ENCODE measurements at regions not wholly inside any gene's neighbourhood (a gene's known extent, or its start where the extent isn't known, plus 50 kb on each side); places are given as distances from the start of the nearest gene placed in this dataset.

DNA sequence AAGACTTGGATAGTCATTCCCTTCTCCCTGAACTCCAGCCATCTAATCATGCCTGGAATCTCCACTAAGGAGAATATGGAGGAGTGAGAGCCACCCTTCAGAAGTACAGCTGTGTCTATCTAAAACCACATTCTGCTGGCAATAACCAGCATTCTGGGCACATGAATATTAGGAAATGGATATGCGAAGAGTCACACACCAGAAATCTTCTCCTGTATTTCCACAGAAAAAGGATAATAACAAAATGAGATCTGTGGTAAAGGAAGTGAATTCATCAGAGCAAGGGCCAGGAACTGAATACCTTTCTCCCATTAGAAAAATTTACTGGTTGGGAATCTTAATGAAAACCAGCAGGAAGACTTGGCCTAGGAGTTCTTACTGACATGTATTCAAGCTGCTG is 218.8 kb downstream of the SCG2 start:
- Histone ChIP-seq H3K36me3 (ENCODE audit: control insufficient read depth in 2 of 2, insufficient read depth in 2 of 2, low read length in 2 of 2) (no peaks in the 10 kb centered on the region), H3K4me3 (ENCODE audit: low read length in 2 of 2) (no peak overlapping the region), H3K27ac (ENCODE audit: low read length) (no peak overlapping the region), H3K9me3 (ENCODE audit: control insufficient read depth in 2 of 2, low read length in 2 of 2) (no peaks in the 10 kb centered on the region), H3K27me3 (ENCODE audit: control insufficient read depth in 1 of 2, insufficient read depth in 2 of 2, low read length in 2 of 2) (no peaks in the 10 kb centered on the region), H3K9ac (ENCODE audit: low read length in 2 of 2) (no peak overlapping the region), H3K4me1 (ENCODE audit: control insufficient read depth, insufficient read depth, low read length) (no peaks in the 10 kb centered on the region)

DNA sequence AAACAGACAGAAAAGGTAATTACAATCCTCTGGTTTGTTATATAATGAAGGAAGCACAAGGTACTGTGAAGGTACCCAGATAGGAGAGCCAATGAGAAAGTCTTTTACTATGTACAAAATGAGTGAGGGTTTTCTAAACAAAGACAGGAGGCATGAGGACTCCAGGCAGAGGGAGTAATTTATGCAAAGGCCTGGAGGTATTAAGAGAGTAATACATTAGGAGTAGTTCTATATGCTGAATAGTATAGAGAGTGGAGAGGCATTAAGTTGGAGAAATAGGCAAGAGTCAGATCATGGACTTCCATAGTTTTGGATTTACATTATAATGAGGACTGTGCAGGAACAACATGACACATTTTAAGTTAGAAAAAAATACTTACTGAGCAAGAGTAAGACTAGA is 216.0 kb downstream of the SCG2 start:
- Histone ChIP-seq H3K9ac (ENCODE audit: low read length in 2 of 2) (no peak overlapping the region), H3K4me1 (ENCODE audit: control insufficient read depth, insufficient read depth, low read length) (no peaks in the 10 kb centered on the region), H3K4me3 (ENCODE audit: low read length in 2 of 2) (no peak overlapping the region), H3K9me3 (ENCODE audit: control insufficient read depth in 2 of 2, low read length in 2 of 2) (no peaks in the 10 kb centered on the region), H3K36me3 (ENCODE audit: control insufficient read depth in 2 of 2, insufficient read depth in 2 of 2, low read length in 2 of 2) (no peaks in the 10 kb centered on the region), H3K27me3 (ENCODE audit: control insufficient read depth in 1 of 2, insufficient read depth in 2 of 2, low read length in 2 of 2) (no peaks in the 10 kb centered on the region), H3K27ac (ENCODE audit: low read length) (no peak overlapping the region)

DNA sequence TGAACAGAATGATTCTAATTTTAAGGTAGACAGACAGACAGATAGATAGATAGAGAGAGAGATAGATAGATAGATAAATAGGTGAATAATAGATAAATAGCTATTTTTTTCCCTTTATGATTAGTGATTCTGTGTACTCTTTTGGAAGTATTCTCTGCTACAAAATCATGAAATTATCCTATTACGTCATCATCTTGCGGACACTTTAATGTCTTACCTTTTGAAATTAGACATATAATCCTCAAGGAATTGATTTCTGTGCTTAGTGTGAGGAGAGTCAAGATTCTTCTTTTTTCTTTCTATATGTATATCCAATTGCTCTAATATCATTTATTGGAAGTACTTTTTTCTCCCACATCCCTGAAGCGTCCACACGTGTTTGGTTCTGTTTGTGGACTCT is 215.2 kb downstream of the SCG2 start:
- no peaks in the 10 kb centered on the region for H3K4me1 ChIP-seq (ENCODE audit: control insufficient read depth, insufficient read depth, low read length)

DNA sequence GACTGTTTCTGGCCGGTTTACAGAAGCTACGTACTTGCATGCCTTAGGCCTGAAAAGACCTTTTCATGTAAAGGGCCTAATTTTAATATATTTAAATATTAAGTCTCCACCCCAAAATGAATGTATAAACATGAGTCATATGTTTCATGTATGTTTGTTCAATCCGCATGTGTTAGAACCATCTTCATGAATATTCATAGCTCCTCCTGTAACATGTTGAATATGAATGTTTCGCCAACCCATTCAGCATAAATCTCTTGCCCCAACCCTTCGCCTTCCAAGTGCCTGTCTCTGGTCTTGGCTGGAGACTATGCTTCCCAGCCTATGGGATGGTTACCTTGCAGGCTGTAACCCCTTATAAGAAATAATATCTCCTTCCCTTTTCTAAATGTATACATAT is 212.5 kb downstream of the SCG2 start:
- no peak overlapping the region for H3K4me3 ChIP-seq (ENCODE audit: low read length in 2 of 2)
- no peaks in the 10 kb centered on the region for H3K9me3 ChIP-seq (ENCODE audit: control insufficient read depth in 2 of 2, low read length in 2 of 2)
- no peaks in the 10 kb centered on the region for H3K36me3 ChIP-seq (ENCODE audit: control insufficient read depth in 2 of 2, insufficient read depth in 2 of 2, low read length in 2 of 2)

More for the DNA sequence above, 215.2 kb downstream of the SCG2 start:
- no peaks in the 10 kb centered on the region for H3K36me3 ChIP-seq (ENCODE audit: control insufficient read depth in 2 of 2, insufficient read depth in 2 of 2, low read length in 2 of 2)
- H3K9me3 ChIP-seq (ENCODE audit: control insufficient read depth in 2 of 2, low read length in 2 of 2): no peaks in the 10 kb centered on the region
- no peaks in the 10 kb centered on the region for H3K27me3 ChIP-seq (ENCODE audit: control insufficient read depth in 1 of 2, insufficient read depth in 2 of 2, low read length in 2 of 2)
- no peak overlapping the region for H3K4me3 ChIP-seq (ENCODE audit: low read length in 2 of 2)
- no peak overlapping the region for H3K9ac ChIP-seq (ENCODE audit: low read length in 2 of 2)
- no peak overlapping the region for H3K27ac ChIP-seq (ENCODE audit: low read length)

DNA sequence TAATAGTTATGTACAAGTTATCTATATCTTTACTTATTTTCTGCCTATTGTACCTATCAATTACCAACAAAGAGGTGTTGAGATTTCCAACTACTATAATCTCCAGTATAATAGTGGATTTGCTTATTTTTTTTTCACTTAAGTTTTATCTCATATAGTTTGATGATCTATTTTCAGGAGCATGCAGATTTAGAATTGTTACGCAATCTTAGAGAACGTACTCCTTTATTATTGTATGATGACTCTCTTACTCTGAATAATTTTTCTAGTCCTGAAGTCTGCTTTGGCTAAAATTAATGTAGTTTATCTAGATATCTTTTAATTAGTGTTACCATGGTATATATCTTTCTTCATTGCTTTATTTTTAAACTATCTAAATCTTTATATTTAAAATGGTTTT is 205.2 kb downstream of the SCG2 start:
- Histone ChIP-seq H3K27me3 (ENCODE audit: control insufficient read depth in 1 of 2, insufficient read depth in 2 of 2, low read length in 2 of 2) (no peaks in the 10 kb centered on the region), H3K4me3 (ENCODE audit: low read length in 2 of 2) (no peak overlapping the region), H3K27ac (ENCODE audit: low read length) (no peak overlapping the region), H3K9me3 (ENCODE audit: control insufficient read depth in 2 of 2, low read length in 2 of 2) (no peaks in the 10 kb centered on the region), H3K9ac (ENCODE audit: low read length in 2 of 2) (no peak overlapping the region), H3K4me1 (ENCODE audit: control insufficient read depth, insufficient read depth, low read length) (no peaks in the 10 kb centered on the region), H3K36me3 (ENCODE audit: control insufficient read depth in 2 of 2, insufficient read depth in 2 of 2, low read length in 2 of 2) (no peaks in the 10 kb centered on the region)

More for the DNA sequence above, 212.5 kb downstream of the SCG2 start:
- H3K9ac ChIP-seq (ENCODE audit: low read length in 2 of 2): no peak overlapping the region
- H3K27ac ChIP-seq (ENCODE audit: low read length): no peak overlapping the region
- H3K4me1 ChIP-seq (ENCODE audit: control insufficient read depth, insufficient read depth, low read length): no peaks in the 10 kb centered on the region
- no peaks in the 10 kb centered on the region for H3K27me3 ChIP-seq (ENCODE audit: control insufficient read depth in 1 of 2, insufficient read depth in 2 of 2, low read length in 2 of 2)

DNA sequence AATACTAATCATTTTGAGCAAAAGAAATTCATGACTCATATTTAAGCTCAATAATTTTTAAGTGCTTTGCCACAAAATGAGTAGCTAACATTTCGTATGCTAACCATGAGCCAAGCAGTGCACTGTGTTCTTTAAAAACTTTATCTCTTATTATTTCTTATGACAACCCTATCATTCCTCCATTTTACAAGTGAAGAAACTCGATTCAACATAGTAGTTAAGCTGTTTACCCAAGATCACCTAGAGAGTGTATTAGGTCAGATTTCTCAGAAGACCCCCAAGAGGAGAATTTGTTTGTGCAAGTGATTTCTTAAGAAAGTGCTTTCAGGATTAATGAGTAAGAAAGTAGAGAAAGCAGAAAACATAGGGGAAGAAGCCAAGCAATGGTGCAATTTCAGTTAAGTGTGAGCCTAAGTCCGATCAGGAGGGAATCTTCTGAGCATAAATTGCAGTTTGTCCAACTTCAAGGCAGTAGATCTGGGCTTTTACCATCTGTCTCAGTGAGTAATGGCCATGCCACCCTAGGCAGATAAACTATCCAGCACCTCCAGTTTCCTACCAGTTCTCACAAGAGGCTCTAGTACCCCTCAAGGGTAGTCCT is 202.7 kb downstream of the SCG2 start:
- no peak overlapping the region for H3K27ac ChIP-seq (ENCODE audit: low read length)
- H3K9me3 ChIP-seq (ENCODE audit: control insufficient read depth in 2 of 2, low read length in 2 of 2): no peaks in the 10 kb centered on the region
- H3K9ac ChIP-seq (ENCODE audit: low read length in 2 of 2): no peak overlapping the region
- H3K4me1 ChIP-seq (ENCODE audit: control insufficient read depth, insufficient read depth, low read length): no peaks in the 10 kb centered on the region
- no peak overlapping the region for H3K4me3 ChIP-seq (ENCODE audit: low read length in 2 of 2)
- H3K27me3 ChIP-seq (ENCODE audit: control insufficient read depth in 1 of 2, insufficient read depth in 2 of 2, low read length in 2 of 2): no peaks in the 10 kb centered on the region
- no peaks in the 10 kb centered on the region for H3K36me3 ChIP-seq (ENCODE audit: control insufficient read depth in 2 of 2, insufficient read depth in 2 of 2, low read length in 2 of 2)

DNA sequence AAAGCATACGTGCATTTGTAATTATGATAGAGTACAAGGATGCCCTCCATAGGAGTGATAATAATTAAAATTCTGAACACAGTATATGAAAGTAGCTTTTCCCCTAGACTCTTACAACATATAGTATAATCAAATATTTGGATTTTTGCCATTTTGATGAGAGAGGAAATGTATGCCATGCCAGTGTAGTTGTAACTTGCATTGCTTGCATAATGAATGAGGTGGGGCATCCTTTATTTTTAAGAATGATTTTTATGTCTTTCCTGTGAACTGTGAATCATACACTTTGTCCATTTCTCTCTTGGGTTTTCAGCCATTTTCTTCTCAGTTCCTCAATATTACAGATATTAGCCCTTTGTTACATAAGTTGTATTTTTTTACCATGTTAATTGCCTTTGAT is 197.5 kb downstream of the SCG2 start:
- Histone ChIP-seq H3K27me3 (ENCODE audit: control insufficient read depth in 1 of 2, insufficient read depth in 2 of 2, low read length in 2 of 2) (no peaks in the 10 kb centered on the region), H3K9ac (ENCODE audit: low read length in 2 of 2) (no peak overlapping the region), H3K9me3 (ENCODE audit: control insufficient read depth in 2 of 2, low read length in 2 of 2) (no peaks in the 10 kb centered on the region), H3K36me3 (ENCODE audit: control insufficient read depth in 2 of 2, insufficient read depth in 2 of 2, low read length in 2 of 2) (no peaks in the 10 kb centered on the region), H3K4me3 (ENCODE audit: low read length in 2 of 2) (no peak overlapping the region), H3K27ac (ENCODE audit: low read length) (no peak overlapping the region), H3K4me1 (ENCODE audit: control insufficient read depth, insufficient read depth, low read length) (no peaks in the 10 kb centered on the region)

DNA sequence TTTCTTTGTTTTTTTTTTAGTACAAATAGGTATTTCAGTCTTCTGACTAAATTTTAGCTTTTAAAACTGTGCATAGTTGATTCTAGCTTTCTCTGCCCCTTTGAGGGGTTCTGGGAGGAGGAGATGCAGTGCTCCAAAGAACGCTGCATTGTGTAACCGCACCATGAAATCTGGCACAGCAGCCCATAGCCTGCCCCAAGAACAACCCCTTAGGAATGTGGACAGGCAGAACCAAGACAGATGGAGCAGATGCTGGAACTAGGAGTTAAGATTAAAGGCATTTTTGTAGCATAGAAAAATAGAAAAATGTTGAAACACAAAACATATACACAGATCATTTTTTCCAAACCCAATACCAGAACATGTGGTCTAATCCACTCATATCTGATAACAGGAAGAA is 187.5 kb downstream of the SCG2 start:
- Histone ChIP-seq H3K27me3 (ENCODE audit: control insufficient read depth in 1 of 2, insufficient read depth in 2 of 2, low read length in 2 of 2) (no peaks in the 10 kb centered on the region), H3K36me3 (ENCODE audit: control insufficient read depth in 2 of 2, insufficient read depth in 2 of 2, low read length in 2 of 2) (no peaks in the 10 kb centered on the region), H3K4me3 (ENCODE audit: low read length in 2 of 2) (no peak overlapping the region), H3K4me1 (ENCODE audit: control insufficient read depth, insufficient read depth, low read length) (peaks cover 8% of the 10 kb centered on the region), H3K27ac (ENCODE audit: low read length) (no peak overlapping the region), H3K9ac (ENCODE audit: low read length in 2 of 2) (no peak overlapping the region), H3K9me3 (ENCODE audit: control insufficient read depth in 2 of 2, low read length in 2 of 2) (no peaks in the 10 kb centered on the region)

DNA sequence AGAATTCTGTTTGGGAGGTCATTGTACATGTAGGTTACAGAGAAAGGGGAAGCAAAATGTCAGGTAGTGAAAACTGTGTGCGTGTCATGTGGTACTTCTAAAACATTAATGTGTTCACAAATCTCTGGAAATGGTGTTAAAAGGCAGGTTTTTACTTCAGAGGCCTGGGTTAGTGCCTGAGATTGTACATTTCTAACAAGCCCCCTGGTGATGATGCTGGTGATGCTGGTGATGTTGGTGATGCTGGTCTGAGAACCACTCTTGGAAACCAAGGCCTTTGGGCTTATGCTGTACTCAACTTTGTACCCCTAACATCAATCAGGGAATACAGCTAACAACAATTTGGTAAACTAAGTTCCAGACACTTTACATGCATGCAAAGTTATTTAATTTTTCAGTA is 187.1 kb downstream of the SCG2 start:
- no peak overlapping the region for H3K27ac ChIP-seq (ENCODE audit: low read length)
- H3K36me3 ChIP-seq (ENCODE audit: control insufficient read depth in 2 of 2, insufficient read depth in 2 of 2, low read length in 2 of 2): no peaks in the 10 kb centered on the region
- no peaks in the 10 kb centered on the region for H3K9me3 ChIP-seq (ENCODE audit: control insufficient read depth in 2 of 2, low read length in 2 of 2)
- no peak overlapping the region for H3K4me3 ChIP-seq (ENCODE audit: low read length in 2 of 2)
- H3K9ac ChIP-seq (ENCODE audit: low read length in 2 of 2): no peak overlapping the region
- peaks cover 10% of the 10 kb centered on the region for H3K4me1 ChIP-seq (ENCODE audit: control insufficient read depth, insufficient read depth, low read length)
- H3K27me3 ChIP-seq (ENCODE audit: control insufficient read depth in 1 of 2, insufficient read depth in 2 of 2, low read length in 2 of 2): no peaks in the 10 kb centered on the region

DNA sequence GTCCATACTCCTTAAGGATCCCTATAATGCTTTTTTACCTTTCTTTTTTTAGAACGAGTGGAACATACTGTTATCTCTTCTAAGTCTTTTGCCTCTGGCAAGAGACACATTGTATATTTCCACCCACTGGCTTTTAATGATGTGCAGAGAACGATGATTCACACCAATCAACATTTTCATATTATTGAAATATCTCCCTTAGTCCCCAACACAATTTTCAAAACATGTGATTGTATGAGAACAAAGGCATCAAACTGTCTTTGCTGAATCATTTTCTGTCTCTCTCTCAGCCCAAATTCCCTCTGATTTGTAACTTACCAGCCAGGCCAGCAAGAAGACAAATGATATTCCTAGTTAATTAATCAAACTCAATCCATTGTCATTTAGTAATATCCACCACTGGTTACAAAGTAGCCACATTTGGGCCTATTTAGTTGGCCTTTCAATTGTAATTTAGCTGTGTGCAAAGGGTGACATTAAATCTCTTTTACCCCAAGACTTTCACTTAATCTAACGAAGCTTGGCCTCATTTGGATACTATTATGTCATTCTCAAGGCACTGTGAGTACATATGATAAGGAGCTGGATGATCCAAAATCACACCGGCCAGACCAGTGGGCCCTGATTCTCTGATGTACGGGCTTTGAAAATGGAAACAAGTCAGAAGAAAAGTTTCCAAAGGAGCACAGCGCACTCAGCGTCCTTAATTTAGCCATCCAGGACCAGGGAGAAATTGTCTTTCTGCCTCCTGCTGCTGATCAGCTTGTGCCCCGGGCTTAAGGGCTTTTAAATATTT is 185.1 kb downstream of the SCG2 start:
- H3K9me3 ChIP-seq (ENCODE audit: control insufficient read depth in 2 of 2, low read length in 2 of 2): no peaks in the 10 kb centered on the region
- no peak overlapping the region for H3K4me3 ChIP-seq (ENCODE audit: low read length in 2 of 2)
- H3K36me3 ChIP-seq (ENCODE audit: control insufficient read depth in 2 of 2, insufficient read depth in 2 of 2, low read length in 2 of 2): no peaks in the 10 kb centered on the region
- H3K9ac ChIP-seq (ENCODE audit: low read length in 2 of 2): no peak overlapping the region
- H3K27me3 ChIP-seq (ENCODE audit: control insufficient read depth in 1 of 2, insufficient read depth in 2 of 2, low read length in 2 of 2): no peaks in the 10 kb centered on the region
- H3K27ac ChIP-seq (ENCODE audit: low read length): peak overlapping the region; percentile 38
- peaks cover 10% of the 10 kb centered on the region for H3K4me1 ChIP-seq (ENCODE audit: control insufficient read depth, insufficient read depth, low read length)

DNA sequence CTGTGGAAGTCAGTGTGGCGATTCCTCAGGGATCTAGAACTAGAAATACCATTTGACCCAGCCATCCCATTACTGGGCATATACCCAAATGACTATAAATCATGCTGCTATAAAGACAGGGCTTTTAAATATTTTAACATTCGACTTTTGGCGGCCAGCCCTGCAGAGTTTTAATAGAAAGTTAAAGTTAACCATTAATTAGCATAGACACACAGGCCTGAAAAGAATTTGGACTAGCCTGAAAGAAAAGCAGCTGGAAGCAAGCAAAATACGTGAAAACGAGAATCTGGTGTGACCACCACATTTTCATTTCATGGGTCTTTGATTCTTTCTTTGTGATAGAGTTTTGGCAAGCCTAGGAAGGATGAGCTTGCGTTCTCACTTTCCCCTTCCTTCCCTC is 184.0 kb downstream of the SCG2 start:
- no peaks in the 10 kb centered on the region for H3K27me3 ChIP-seq (ENCODE audit: control insufficient read depth in 1 of 2, insufficient read depth in 2 of 2, low read length in 2 of 2)
- peaks cover 10% of the 10 kb centered on the region for H3K4me1 ChIP-seq (ENCODE audit: control insufficient read depth, insufficient read depth, low read length)
- no peak overlapping the region for H3K9ac ChIP-seq (ENCODE audit: low read length in 2 of 2)
- no peaks in the 10 kb centered on the region for H3K9me3 ChIP-seq (ENCODE audit: control insufficient read depth in 2 of 2, low read length in 2 of 2)
- no peak overlapping the region for H3K27ac ChIP-seq (ENCODE audit: low read length)
- no peaks in the 10 kb centered on the region for H3K36me3 ChIP-seq (ENCODE audit: control insufficient read depth in 2 of 2, insufficient read depth in 2 of 2, low read length in 2 of 2)
- H3K4me3 ChIP-seq (ENCODE audit: low read length in 2 of 2): no peak overlapping the region

Data from stomach smooth muscle (tissue), 2 donors.